Activated naive CD8-positive, alpha-beta T cell (primary cell): ENCODE measurements at regions not wholly inside any gene's neighbourhood (a gene's known extent, or its start where the extent isn't known, plus 50 kb on each side); places are given as distances from the start of the nearest gene placed in this dataset.

ENCODE experiments used
- H3K27ac Mint-ChIP-seq: one replicate; pipeline ENCODE4 v1.8.0; 2021; ENCODE audit warnings: mixed read lengths
- H3K27me3 Mint-ChIP-seq: one replicate; pipeline ENCODE4 v1.8.0; 2021; ENCODE audit warnings: mixed read lengths
- H3K36me3 Mint-ChIP-seq: one replicate; pipeline ENCODE4 v1.8.0; 2021; ENCODE audit warnings: mixed read lengths
- H3K4me1 Mint-ChIP-seq: one replicate; pipeline ENCODE4 v1.8.0; 2021; ENCODE audit warnings: low read depth, mixed read lengths
- H3K4me3 Mint-ChIP-seq: one replicate; pipeline ENCODE4 v1.8.0; 2021; ENCODE audit warnings: mild to moderate bottlenecking, mixed read lengths
- H3K9me3 Mint-ChIP-seq: one replicate; pipeline ENCODE4 v1.8.0; 2021; ENCODE audit warnings: low read depth, mixed read lengths

GRCh38 chr9:650362-650761 lies 191.1 kb upstream of the DMRT1 start:
- H3K27ac Mint-ChIP-seq = no peak overlapping the region
- H3K36me3 Mint-ChIP-seq = no peaks in the 10 kb centered on the region
- no peaks in the 10 kb centered on the region for H3K9me3 Mint-ChIP-seq
- peak overlapping the region; percentile 75 for H3K4me3 Mint-ChIP-seq
- H3K4me1 Mint-ChIP-seq = peaks cover 17% of the 10 kb centered on the region
- H3K27me3 Mint-ChIP-seq = no peaks in the 10 kb centered on the region

GRCh38 chr9:651371-651770 lies 190.1 kb upstream of the DMRT1 start:
- no peak overlapping the region for H3K27ac Mint-ChIP-seq
- H3K4me1 Mint-ChIP-seq = peaks cover 17% of the 10 kb centered on the region
- H3K9me3 Mint-ChIP-seq = no peaks in the 10 kb centered on the region
- no peaks in the 10 kb centered on the region for H3K36me3 Mint-ChIP-seq
- H3K4me3 Mint-ChIP-seq = no peak overlapping the region
- no peaks in the 10 kb centered on the region for H3K27me3 Mint-ChIP-seq

- Mint-ChIP-seq H3K36me3 (no peaks in the 10 kb centered on the region), H3K4me3 (no peak overlapping the region), H3K9me3 (no peaks in the 10 kb centered on the region), H3K4me1 (peaks cover 22% of the 10 kb centered on the region), H3K27me3 (no peaks in the 10 kb centered on the region), H3K27ac (no peak overlapping the region)
Observed at GRCh38 chr9:652914-653313, 188.6 kb upstream of the DMRT1 start.

GRCh38 chr9:653421-653820 lies 188.1 kb upstream of the DMRT1 start:
- H3K4me3 Mint-ChIP-seq = no peak overlapping the region
- H3K27ac Mint-ChIP-seq = no peak overlapping the region
- no peaks in the 10 kb centered on the region for H3K27me3 Mint-ChIP-seq
- peaks cover 22% of the 10 kb centered on the region for H3K4me1 Mint-ChIP-seq
- H3K9me3 Mint-ChIP-seq = no peaks in the 10 kb centered on the region
- no peaks in the 10 kb centered on the region for H3K36me3 Mint-ChIP-seq

- no peaks in the 10 kb centered on the region for H3K9me3 Mint-ChIP-seq
- H3K4me1 Mint-ChIP-seq = peaks cover 22% of the 10 kb centered on the region
- no peak overlapping the region for H3K27ac Mint-ChIP-seq
- no peak overlapping the region for H3K4me3 Mint-ChIP-seq
- no peaks in the 10 kb centered on the region for H3K36me3 Mint-ChIP-seq
- H3K27me3 Mint-ChIP-seq = no peaks in the 10 kb centered on the region
Observed at GRCh38 chr9:653856-654387, 187.6 kb upstream of the DMRT1 start.

- Mint-ChIP-seq H3K27me3 (no peaks in the 10 kb centered on the region), H3K27ac (no peak overlapping the region), H3K36me3 (no peaks in the 10 kb centered on the region), H3K4me3 (no peak overlapping the region), H3K4me1 (peaks cover 6% of the 10 kb centered on the region), H3K9me3 (no peaks in the 10 kb centered on the region)
Observed at GRCh38 chr9:655875-656274, 185.6 kb upstream of the DMRT1 start.

GRCh38 chr9:656926-657568 lies 184.4 kb upstream of the DMRT1 start:
- Mint-ChIP-seq H3K9me3 (no peaks in the 10 kb centered on the region), H3K27me3 (no peaks in the 10 kb centered on the region), H3K36me3 (no peaks in the 10 kb centered on the region), H3K4me1 (peaks cover 5% of the 10 kb centered on the region), H3K4me3 (no peak overlapping the region), H3K27ac (no peak overlapping the region)

- Mint-ChIP-seq H3K4me3 (no peak overlapping the region), H3K9me3 (no peaks in the 10 kb centered on the region), H3K4me1 (peaks cover 5% of the 10 kb centered on the region), H3K27me3 (no peaks in the 10 kb centered on the region), H3K27ac (no peak overlapping the region), H3K36me3 (no peaks in the 10 kb centered on the region)
Observed at GRCh38 chr9:659286-659685, 182.2 kb upstream of the DMRT1 start.

- peaks cover 5% of the 10 kb centered on the region for H3K4me1 Mint-ChIP-seq
- H3K9me3 Mint-ChIP-seq = no peaks in the 10 kb centered on the region
- no peaks in the 10 kb centered on the region for H3K36me3 Mint-ChIP-seq
- no peak overlapping the region for H3K4me3 Mint-ChIP-seq
- H3K27ac Mint-ChIP-seq = no peak overlapping the region
- no peaks in the 10 kb centered on the region for H3K27me3 Mint-ChIP-seq
Observed at GRCh38 chr9:660227-660626, 181.3 kb upstream of the DMRT1 start.

GRCh38 chr9:663541-663940 lies 178.0 kb upstream of the DMRT1 start:
- no peaks in the 10 kb centered on the region for H3K36me3 Mint-ChIP-seq
- no peaks in the 10 kb centered on the region for H3K4me1 Mint-ChIP-seq
- no peak overlapping the region for H3K4me3 Mint-ChIP-seq
- no peaks in the 10 kb centered on the region for H3K27me3 Mint-ChIP-seq
- no peak overlapping the region for H3K27ac Mint-ChIP-seq
- H3K9me3 Mint-ChIP-seq = peaks cover 5% of the 10 kb centered on the region

GRCh38 chr9:665296-665695 lies 176.2 kb upstream of the DMRT1 start:
- Mint-ChIP-seq H3K4me3 (no peak overlapping the region), H3K4me1 (no peaks in the 10 kb centered on the region), H3K27me3 (peaks cover 2% of the 10 kb centered on the region), H3K9me3 (peaks cover 14% of the 10 kb centered on the region), H3K36me3 (peaks cover 10% of the 10 kb centered on the region), H3K27ac (no peak overlapping the region)

GRCh38 chr9:671997-672396 lies 169.5 kb upstream of the DMRT1 start:
- H3K27ac Mint-ChIP-seq = no peak overlapping the region
- H3K9me3 Mint-ChIP-seq = peaks cover 15% of the 10 kb centered on the region
- H3K4me1 Mint-ChIP-seq = peaks cover 6% of the 10 kb centered on the region
- peaks cover 13% of the 10 kb centered on the region for H3K36me3 Mint-ChIP-seq
- H3K4me3 Mint-ChIP-seq = no peak overlapping the region
- peaks cover 2% of the 10 kb centered on the region for H3K27me3 Mint-ChIP-seq

GRCh38 chr9:672851-673250 lies 168.6 kb upstream of the DMRT1 start:
- Mint-ChIP-seq H3K9me3 (peaks cover 15% of the 10 kb centered on the region), H3K27ac (no peak overlapping the region), H3K27me3 (peaks cover 2% of the 10 kb centered on the region), H3K4me3 (no peak overlapping the region), H3K4me1 (peaks cover 14% of the 10 kb centered on the region), H3K36me3 (peaks cover 13% of the 10 kb centered on the region)

GRCh38 chr9:673264-673965 lies 168.1 kb upstream of the DMRT1 start:
- peaks cover 13% of the 10 kb centered on the region for H3K36me3 Mint-ChIP-seq
- H3K4me3 Mint-ChIP-seq = no peak overlapping the region
- peaks cover 18% of the 10 kb centered on the region for H3K4me1 Mint-ChIP-seq
- peaks cover 10% of the 10 kb centered on the region for H3K9me3 Mint-ChIP-seq
- H3K27ac Mint-ChIP-seq = no peak overlapping the region
- H3K27me3 Mint-ChIP-seq = peaks cover 2% of the 10 kb centered on the region

GRCh38 chr9:673966-674526 lies 167.5 kb upstream of the DMRT1 start:
- Mint-ChIP-seq H3K27me3 (peaks cover 2% of the 10 kb centered on the region), H3K9me3 (peaks cover 10% of the 10 kb centered on the region), H3K27ac (no peak overlapping the region), H3K36me3 (peaks cover 15% of the 10 kb centered on the region), H3K4me1 (peaks cover 18% of the 10 kb centered on the region), H3K4me3 (no peak overlapping the region)
